GM18870 (cell line): ENCODE measurements at regions not wholly inside any gene's neighbourhood (a gene's known extent, or its start where the extent isn't known, plus 50 kb on each side); places are given as distances from the start of the nearest gene placed in this dataset.

Source experiments
- ATAC-seq: cut with Tn5 transposase; IDR thresholded peaks from one replicate; pipeline ENCODE4 v1.9.1; 2021; ENCODE audit warnings: moderate library complexity; ENCODE audit not compliant: unreplicated experiment

DNA sequence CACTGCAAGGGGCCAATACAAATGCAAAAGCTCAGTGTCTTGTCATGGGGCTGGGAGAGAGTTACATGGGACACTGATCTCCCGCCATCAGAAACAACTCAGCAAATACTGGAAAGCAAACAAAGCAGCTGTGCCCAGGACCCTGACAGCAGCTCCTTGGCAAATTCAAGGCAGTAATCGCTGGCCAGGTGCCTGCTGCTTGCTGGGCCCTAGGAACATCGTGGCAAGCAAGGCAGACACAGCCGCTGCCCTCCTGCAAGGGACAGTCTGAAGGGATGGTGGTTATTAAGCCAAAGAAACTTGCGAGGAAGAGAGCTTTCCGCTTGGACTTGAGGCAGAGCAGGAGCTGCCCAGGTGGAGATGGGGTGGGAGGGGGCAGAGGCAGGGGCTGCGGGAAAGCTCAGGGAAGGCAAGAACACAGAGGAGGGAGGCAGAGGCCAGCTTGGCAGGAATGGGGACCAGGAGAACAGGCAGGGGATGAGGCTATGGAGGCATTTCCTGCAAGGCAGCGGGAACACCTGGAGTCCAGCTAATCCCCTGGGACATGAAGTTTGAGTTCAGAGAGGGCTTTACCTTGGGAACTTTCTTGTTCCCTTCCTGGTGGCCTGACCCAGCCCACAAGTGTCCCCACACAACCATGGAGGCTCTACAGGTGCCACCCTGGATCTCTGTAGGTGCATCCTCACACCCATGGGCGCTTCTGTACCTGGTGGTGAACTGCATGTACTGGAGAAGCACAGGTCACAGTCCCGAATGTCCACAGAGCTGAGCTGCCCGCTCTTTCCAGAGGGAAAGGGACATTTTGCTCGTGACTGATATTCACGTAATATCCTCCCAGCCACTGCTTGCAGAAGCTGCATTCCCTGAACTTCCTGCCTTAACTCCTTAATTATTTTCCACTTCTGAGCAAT, 78.7 kb upstream of the ATP2B2 start:
- ATAC-seq = no peak

- no peak for ATAC-seq
Measured at GRCh38 chr3:10585945-10586344, 80.6 kb upstream of the ATP2B2 start.

GRCh38 chr3:10594915-10595314, 89.5 kb upstream of the ATP2B2 start:
- no peak for ATAC-seq

DNA sequence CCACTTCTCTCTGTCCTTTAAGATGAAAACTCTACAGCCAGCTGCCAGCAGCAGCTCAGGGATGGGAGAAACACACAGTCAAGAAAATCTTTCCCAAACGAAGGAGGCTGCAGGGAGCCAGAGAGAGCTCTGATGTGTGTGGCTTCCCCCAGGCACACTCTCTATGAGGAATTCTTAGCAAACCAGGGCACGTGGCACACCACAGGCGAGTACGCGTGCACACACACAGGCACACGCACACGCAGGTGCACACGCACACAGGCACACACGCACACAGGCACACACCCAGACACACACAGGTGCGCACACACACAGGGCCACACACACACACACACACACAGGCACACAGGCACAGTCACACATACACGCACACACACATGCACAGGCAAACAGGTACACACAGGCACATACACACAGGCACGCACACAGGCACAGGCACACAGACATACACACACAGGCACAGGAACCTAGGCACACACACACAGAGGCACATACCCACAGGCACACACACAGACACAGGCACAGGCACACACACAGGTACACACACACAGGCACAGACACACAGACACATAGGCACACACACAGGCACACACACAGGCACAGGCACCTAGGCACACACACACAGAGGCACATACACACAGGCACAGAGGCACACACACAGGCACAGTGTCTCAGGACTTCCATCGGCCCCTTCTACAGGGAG, 91.5 kb upstream of the ATP2B2 start:
- ATAC-seq = no peak

DNA sequence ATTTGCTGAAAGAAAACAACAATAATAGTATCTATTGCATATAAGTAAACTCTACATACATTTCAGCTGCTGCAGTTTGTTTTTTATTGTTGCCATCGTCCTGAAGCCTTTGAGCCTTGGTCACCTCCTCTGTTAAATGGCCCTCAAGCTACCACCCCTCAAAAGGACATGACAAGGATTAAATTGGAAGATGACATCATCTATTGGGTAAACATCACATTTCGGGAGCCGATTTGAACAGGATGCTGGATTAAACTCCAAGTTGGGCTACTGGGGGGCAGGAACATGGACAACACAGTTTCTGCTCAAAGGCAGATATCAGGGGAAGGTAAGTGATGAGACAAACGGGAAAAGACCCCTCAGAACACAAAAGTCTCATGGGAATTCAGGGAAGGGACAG, 92.3 kb upstream of the ATP2B2 start:
- ATAC-seq = no peak

- ATAC-seq = no peak
Measured at GRCh38 chr3:10599017-10599416, 93.6 kb upstream of the ATP2B2 start.

DNA sequence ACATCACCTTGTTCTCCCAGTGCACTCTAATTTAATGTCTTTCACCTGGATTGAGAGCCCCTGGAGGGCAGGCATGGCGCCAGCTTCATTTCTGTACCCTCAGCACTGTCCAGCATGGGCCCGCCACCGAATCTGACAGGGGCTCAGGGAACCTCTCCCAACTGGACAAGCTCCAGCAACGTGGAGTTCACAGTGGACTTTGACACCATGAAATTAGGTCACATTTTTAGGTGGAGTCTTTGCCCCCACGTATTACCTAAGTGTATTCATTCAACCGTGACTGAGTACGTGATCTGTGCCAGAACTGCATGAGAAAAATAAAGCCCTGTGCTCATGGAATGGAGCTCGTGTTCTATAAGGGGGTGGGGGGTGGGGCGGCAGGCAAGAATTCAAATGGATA, 94.1 kb upstream of the ATP2B2 start:
- ATAC-seq = no peak

DNA sequence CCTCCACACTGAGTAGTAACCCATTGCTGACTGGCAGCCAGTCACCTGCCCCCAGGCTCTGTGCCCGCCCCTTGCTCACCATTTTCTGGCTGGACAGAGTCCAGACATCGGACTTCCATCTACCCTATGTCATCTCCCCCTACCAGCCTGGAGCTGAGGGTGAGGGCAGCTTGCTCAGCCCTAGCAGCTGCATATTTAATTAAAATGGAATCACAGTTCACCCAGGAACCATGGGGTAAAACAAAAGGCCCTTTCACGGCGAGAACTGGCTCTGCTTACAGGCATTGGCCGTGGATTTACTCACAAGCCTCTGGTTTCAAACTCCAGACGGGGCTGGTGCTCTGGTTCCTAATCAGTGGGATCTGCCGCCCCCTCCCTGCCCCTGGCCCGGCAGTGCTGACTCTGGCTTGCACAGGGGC, 94.9 kb upstream of the ATP2B2 start:
- ATAC-seq = no peak

DNA sequence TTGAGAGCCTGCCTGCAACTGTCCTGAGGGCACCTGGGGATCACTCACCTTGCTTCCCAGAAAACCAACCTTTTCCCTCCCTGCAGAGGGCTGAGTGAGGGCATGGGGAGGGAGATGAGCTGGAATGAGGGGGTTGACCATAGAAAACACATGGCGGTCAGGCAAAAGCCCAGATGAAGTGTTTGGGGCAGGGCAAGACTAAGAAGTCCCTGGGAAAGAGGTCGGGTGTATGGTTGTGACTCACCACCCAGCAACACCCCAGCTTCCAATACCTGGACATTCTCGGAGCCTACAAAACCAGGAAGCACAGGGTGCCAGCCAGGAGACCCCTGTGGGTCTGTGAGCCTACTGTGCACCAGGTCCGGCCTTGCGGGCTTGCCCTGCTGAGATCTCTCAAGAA, 95.3 kb upstream of the ATP2B2 start:
- no peak for ATAC-seq

- ATAC-seq = no peak
Measured at GRCh38 chr3:10601151-10601856, 95.9 kb upstream of the ATP2B2 start.

- ATAC-seq = no peak
Measured at GRCh38 chr3:10601857-10602230, 96.5 kb upstream of the ATP2B2 start.

- no peak for ATAC-seq
Measured at GRCh38 chr3:10602271-10602670, 96.9 kb upstream of the ATP2B2 start.

DNA sequence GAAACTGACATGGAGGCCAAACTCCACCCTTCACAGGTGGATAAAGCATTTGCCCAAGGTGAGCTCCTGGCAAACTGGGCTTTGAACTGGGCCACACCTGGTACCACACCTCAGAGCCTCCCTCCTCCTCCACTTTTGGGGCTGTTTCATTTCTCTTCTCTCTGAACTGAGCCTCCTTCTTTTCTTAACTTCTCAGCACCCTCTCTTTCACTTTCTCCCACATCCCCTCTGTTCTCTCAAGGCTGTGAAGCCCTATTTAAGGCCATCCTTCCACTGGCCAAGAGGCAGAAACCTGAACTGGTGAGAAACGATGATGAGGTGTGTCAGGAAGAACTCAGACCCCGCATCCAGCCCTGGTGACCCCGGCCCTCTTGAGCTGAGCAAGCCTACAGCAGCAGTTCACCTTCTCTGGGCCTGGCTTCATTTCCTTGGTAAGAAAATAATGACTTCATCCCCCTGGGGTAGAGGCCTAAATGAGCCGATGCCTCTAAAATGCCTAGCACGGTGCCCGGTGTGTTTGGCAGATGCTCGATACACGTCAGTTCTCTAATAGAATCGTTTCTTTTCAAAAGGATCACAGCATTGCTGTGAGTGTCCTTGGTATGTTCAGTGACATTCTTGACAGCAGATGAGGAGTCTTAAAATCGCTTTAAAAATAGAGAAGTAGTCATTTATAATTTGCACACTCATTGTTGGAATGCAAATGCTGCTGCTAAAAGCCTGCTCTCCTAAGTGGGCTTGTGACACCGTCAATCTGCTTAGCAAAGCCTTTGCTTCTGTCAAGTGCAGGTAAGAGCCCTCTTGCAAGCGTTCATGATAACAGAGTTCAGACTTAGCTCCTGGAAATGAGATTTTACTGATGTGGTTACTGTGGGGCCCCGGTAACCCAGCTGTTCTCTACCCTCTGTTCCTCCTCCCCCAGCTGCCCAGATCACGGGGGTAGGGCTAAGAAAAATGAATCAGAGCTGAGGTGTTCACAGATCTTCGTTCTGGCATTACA, 97.7 kb upstream of the ATP2B2 start:
- no peak for ATAC-seq

DNA sequence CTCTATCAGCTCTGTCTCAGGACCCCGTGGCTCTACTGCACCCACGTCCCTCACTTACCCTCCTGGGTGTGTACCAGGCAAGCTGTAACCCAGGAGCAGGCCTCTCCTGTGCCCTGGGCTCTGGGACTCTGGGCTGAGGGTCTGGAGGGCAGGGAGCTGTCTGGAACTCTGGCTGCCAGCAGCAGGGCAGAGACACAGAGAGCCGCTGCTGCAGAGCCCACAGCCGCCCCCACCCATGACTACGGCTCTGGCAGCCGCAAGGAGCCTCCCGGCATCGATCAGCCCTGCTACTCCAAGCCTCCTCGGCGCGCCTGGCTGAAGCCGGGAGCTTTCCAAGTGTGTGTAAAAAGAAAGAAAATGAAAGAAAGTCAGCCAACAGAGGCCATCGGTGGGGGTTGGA, 103.7 kb upstream of the ATP2B2 start:
- ATAC-seq = no peak

GRCh38 chr3:10614168-10614567, 108.8 kb upstream of the ATP2B2 start:
- no peak for ATAC-seq

DNA sequence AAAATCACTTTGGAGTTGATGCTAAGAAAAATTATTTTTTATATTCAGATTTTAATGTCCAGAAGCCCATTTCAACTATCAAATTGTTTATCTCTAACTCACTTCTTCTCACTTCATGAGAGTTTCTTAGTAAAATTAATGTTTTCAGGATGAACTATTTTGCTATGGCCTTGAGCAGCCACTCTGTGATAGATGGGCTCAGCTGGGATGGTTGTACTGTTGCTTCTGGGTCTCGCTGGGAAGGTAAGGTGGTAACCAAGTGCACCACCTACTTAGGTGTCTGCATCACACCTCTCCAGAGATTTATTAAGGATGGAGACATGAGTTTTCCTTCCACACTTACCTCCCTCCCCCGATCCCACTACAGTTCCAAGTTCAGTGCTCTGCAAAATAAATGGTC, 110.3 kb upstream of the ATP2B2 start:
- no peak for ATAC-seq

DNA sequence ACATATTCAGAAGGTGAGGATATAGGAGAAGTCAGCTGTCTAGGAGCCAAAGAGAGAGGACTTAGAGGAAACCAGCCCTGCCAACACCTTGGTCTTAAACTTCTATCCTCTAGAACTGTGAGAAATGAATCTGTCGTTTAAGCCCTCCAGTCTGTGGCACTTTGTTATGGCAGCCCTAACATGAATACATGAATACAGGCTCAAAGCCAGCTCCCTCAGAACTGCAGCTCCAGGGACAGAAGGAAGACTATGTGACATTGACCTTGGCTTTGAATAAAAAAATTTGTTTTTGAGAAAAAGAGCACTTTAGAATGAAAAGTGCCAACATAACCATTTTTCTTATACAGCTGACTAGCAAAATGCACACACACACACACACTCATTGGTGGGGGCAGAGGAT, 110.9 kb upstream of the ATP2B2 start:
- no peak for ATAC-seq

- no peak for ATAC-seq
Measured at GRCh38 chr3:10619989-10620832, 114.8 kb upstream of the ATP2B2 start.

- ATAC-seq = no peak
Measured at GRCh38 chr3:10620833-10621082, 115.4 kb upstream of the ATP2B2 start.
